BJ (cell line): ENCODE measurements at regions not wholly inside any gene's neighbourhood (a gene's known extent, or its start where the extent isn't known, plus 50 kb on each side); places are given as distances from the start of the nearest gene placed in this dataset.
A peak's percentile ranks its signal among the peaks of the same experiment; 100 is the strongest.

Experiments used
- CTCF ChIA-PET: fragments of 350-600 bp; formaldehyde crosslinking; extraction: SDS; loops from one replicate; lab custom pipeline; 2021; ENCODE audit warnings: antibody characterized with exemption, inconsistent platforms; lab: Yijun Ruan, JAX
- POLR2A ChIA-PET: fragments of 300-600 bp; sonication (Branson Sonifier 250); formaldehyde crosslinking; extraction: SDS; loops from one replicate; lab custom pipeline; 2021; ENCODE audit warnings: antibody characterized with exemption; lab: Charles Lee
- DNase-seq: peaks from one replicate; pipeline ENCODE4 v3.0.0-alpha.2; 2011; ENCODE audit warnings: low read depth
- H3K27me3 ChIP-seq: 2 replicates; pipeline ENCODE4 v1.6.0; 2011; ENCODE audit warnings: low read length; ENCODE audit not compliant: control insufficient read depth, insufficient read depth
- H3K36me3 ChIP-seq: 2 replicates; pipeline ENCODE4 v1.5.1; 2011; ENCODE audit warnings: low read length; ENCODE audit not compliant: control insufficient read depth, insufficient read depth
- H3K4me3 ChIP-seq: 2 replicates; pipeline ENCODE4 v1.5.1; 2011; ENCODE audit warnings: low read depth, mild to moderate bottlenecking, control low read depth, low read length
- CTCF ChIP-seq: IDR thresholded peaks from 2 replicates; pipeline ENCODE4 v1.5.1; 2011; ENCODE audit warnings: low read depth, mild to moderate bottlenecking, control low read depth, inconsistent platforms, low read length, moderate library complexity; ENCODE audit not compliant: insufficient read depth

- no peak for TF ChIP-seq CTCF
- no peak for DNase-seq
- POLR2A ChIA-PET, result no interaction called here
- CTCF ChIA-PET, result no interaction called here
- H3K27me3 ChIP-seq, result no peaks in the 10 kb centered on the region
- H3K4me3 ChIP-seq, result no peak overlapping the region
- no peaks in the 10 kb centered on the region for H3K36me3 ChIP-seq
Observed at GRCh38 chr4:114085611-114086345, 106.3 kb upstream of the ARSJ start.

- TF ChIP-seq CTCF, result no peak
- peak; percentile 80 for DNase-seq
- ChIA-PET CTCF (no interaction called here), POLR2A (no interaction called here)
- Histone ChIP-seq H3K27me3 (no peaks in the 10 kb centered on the region), H3K36me3 (no peaks in the 10 kb centered on the region), H3K4me3 (no peak overlapping the region)
Observed at GRCh38 chr4:114087596-114088230, 108.3 kb upstream of the ARSJ start.

- TF ChIP-seq CTCF, result no peak
- Histone ChIP-seq H3K27me3 (no peaks in the 10 kb centered on the region), H3K36me3 (no peaks in the 10 kb centered on the region), H3K4me3 (no peak overlapping the region)
- no peak for DNase-seq
- CTCF ChIA-PET, result interaction anchor here (0.6 kb wide), 1 partner anchor 22 kb away, joined by 3 read pairs; no protein-coding TSS in a partner anchor
- POLR2A ChIA-PET, result no interaction called here
Observed at GRCh38 chr4:114088481-114088880, 109.0 kb upstream of the ARSJ start.

- no peak for TF ChIP-seq CTCF
- POLR2A ChIA-PET, result interaction anchor here (0.6 kb wide), 1 partner anchor 64 kb away, joined by 7 read pairs; no protein-coding TSS in a partner anchor
- no peak for DNase-seq
- Histone ChIP-seq H3K4me3 (no peak overlapping the region), H3K36me3 (no peaks in the 10 kb centered on the region), H3K27me3 (no peaks in the 10 kb centered on the region)
- CTCF ChIA-PET, result no interaction called here
Observed at GRCh38 chr4:114091546-114091945, 112.1 kb upstream of the ARSJ start.

GRCh38 chr4:114093221-114093715 is 113.8 kb upstream of the ARSJ start:
- Histone ChIP-seq H3K36me3 (no peaks in the 10 kb centered on the region), H3K4me3 (no peak overlapping the region), H3K27me3 (no peaks in the 10 kb centered on the region)
- no peak for TF ChIP-seq CTCF
- POLR2A ChIA-PET, result no interaction called here
- CTCF ChIA-PET, result no interaction called here
- no peak for DNase-seq
